HK-2 (cell line): ENCODE measurements at regions not wholly inside any gene's neighbourhood (a gene's known extent, or its start where the extent isn't known, plus 50 kb on each side); places are given as distances from the start of the nearest gene placed in this dataset.
"Not testable (repeated sequence)": the region's sequence is repeated elsewhere in the genome, so short reads cannot be mapped to it uniquely, and the experiment has no call there.

Experiments used
- DNase-seq: peaks from one replicate; pipeline ENCODE4 v3.0.0-alpha.2; 2018; ENCODE audit not compliant: unreplicated experiment

DNA sequence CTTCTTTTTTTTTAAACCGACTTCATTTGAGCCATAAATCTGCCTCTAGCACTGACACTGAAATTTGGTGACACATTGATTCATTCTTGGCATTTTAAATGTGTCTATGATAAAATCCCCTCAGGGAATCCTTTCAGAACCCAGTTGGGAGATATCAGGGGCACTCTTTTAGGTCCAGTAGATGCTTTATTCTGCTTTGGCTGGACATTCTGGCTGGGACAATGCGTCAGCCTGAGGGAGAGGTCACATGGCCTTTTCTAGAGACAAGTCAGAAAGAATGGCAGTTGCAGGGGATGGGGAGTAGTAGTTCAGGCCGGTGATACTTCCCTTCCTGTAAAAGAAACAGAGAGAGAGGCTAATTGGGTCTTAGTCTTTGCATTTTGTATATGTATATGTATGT is 63.1 kb downstream of the TRIM43 start:
- DNase-seq, result not testable (repeated sequence)

DNA sequence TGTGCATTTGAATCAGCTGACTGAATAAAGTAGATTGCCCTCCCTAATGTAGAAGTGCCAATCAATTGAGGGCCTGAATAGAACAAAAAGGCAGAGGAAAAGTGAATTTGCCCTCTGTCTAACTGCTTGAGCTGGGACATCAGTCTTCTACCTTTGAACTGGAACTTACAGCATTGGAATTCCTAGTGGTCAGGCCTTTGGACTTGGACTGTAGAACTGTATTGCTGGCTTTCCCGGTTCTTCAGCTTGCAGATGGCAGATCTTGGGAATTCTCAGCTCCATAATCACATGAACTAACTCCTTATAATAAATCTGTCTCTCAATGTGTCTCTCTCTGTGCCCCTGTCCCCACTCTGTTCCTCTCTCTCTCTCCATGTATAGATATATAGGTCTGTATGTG is 64.8 kb downstream of the TRIM43 start:
- not testable (repeated sequence) for DNase-seq

DNA sequence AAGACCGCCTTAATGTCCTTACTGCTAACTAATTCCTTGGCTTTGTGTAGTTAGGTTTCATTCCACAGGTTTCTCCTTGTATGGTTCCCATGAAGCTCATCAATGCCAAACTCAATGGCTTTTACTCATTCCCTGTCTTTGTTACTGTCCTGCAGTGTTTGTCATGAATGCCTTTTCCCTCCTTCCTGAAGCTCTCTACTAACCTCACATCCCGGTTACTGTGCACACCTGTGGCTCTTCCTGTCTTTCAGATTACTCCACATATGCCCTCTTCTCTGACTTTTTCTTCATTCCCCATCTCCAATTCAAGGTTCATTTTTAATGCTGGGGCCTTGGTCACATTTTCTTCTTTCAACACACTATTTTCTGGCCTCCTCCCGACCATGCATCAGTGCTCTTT is 66.1 kb downstream of the TRIM43 start:
- DNase-seq, result not testable (repeated sequence)

DNA sequence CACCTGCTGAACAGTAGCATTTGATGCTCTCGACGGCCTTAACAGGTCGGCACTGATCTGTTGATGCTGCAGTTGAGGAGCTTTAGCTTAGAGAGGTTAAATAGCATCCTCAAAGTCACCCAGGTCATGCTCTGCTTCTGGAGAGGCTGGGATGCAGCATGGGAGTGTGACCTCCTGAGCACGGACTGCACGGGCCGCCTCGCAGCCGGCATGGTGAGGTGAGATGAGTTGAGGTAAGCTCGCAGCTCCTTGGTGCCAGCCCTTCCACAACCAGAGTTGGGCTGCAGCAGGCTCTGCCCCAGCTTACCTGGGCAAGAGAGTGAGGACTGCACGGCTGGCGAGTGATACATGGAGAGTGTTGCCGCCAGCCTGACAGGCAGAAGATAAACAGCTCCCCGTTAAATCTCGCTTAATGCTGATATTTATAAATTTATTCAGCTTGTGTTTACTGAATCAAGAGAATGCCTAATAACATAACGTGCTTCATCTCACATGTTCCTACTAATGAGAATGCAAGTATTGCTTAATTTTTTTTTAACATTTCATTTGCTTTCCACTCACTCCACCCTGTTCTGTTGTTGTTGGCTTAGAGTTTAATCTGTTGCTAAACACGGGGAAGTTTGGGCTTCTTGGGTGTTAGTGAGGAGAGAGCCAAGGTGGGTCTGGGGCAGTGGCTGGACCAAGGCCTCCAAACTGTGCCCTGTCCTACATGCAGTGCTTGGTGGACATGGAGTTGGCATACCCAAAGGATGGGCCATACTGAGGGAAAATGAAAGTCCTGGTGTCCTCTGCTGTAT is 69.2 kb downstream of the TRIM43 start:
- DNase-seq, result not testable (repeated sequence)

- DNase-seq, result not testable (repeated sequence)
Observed at GRCh38 chr2:95663471-95664441, 72.0 kb downstream of the TRIM43 start.

DNA sequence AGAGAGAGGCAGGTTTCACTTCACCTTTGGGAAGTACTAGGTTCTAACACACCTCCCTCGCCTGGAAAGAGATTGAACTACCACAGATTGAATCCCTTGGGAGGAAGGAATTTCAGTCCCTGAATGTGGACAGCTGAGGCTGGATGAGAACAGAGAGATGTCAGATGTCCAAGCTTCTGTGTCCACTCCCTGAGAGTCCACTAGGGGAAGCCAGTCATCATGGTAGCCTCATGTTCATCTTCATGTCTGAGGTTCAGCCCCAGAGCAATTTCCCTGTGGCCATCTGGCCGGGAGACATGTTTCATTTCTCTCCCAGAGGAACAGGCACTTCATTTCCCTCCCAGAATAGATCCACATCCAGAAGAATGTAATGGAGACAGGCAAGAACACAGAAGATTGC is 74.8 kb downstream of the TRIM43 start:
- not testable (repeated sequence) for DNase-seq

DNA sequence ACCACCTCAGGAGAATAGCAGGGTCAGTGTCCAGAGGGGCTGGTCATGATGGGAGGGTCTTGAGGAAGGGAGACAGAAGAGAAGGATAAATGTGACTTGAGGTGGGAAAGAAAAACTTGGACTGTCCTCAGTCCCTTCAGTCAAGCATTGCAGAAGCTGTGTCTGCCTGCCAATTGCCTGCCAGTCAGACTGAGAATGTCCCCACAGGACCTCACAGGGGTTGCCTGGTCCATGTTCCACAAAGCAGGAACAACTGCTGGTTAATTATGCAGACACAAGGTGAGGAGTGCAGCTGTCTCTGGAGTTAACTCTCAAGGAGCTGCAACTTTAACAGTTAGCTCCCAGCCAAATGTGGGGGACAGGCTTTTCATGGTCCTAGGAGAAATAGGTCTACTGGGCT is 75.7 kb downstream of the TRIM43 start:
- no peak for DNase-seq

DNA sequence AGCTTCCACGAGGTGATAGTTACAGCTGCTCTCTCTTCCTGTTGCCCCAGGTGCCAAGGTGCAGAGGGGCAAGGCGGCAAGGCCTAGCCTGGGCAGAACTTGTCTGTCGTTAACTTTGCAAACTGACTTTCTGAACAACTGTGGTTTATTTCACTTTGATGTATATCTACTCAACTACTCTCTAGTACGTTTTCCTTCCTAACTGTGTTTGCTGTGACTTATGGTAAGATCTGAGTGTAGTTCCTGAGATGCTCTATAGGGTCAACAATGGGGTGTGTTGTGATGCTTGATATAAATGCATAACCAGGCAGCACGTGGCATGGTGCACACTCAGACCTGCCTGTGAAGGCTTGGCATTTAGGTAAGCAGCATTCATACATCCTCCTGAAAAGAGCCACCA is 77.1 kb downstream of the TRIM43 start:
- not testable (repeated sequence) for DNase-seq

DNA sequence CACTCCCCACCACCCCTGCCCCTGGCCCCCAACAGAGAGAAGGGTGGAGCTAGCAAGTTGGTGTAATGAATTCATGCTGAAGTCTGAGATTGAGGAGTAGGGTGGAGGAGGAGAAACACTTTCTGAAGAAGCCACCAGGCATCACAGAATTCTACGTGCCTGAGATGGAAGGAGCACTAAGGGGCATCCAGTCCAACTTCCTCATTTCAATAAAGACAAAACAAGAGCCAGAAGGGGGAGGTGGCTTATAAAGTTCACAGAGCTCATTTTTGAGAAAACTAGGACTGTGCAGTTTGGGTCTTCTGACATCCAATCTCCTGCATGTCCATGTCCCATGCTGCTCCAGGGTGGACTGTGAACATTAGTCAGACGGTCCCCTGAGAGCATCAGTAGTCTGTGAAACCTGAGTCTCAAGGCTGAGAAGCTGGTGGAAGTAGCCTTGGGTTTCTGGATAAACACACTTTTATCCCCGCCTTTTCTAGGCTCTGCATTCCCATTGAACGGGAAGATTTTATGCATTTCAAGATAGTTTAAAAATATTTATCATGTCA is 77.7 kb downstream of the TRIM43 start:
- no peak for DNase-seq

- DNase-seq, result no peak
Observed at GRCh38 chr2:95670167-95670566, 78.4 kb downstream of the TRIM43 start.

DNA sequence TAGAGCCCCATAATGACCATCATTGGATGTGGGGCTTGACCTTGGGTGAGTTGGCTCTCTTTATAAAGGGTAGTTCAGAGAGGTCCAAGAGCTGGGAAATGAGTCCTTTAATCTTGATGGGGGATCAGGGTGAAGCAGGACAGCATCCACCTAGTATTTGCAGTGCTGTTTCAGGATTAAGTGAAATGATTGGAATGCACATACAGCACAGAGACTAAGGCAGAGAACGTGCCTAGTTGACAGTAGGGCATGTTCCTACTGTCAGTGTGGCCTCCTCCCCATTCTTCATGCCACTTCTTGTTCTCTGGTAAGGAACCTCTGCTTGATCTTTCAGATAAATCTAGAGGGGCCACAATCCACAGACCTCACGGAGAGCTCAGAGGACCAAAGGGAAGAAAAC is 78.9 kb downstream of the TRIM43 start:
- no peak for DNase-seq

DNA sequence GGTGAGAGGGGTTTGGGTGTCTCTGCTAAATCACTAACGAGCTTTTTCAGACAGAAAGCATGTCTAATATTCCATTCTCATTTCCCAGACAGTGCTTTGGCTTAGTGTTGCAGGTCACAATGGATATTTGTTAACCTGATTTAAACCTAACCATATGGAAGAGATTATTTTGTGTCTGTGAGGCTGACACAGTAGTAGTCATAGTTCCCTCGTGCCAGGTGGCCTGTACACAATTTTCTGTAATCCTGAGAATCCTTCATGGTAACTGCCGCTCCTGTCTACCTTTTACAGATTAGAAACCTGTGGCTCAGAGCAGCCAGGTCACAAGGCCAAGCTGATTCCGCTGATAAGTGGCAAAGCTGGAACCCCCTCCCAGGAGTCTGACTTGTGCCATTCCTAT is 79.4 kb downstream of the TRIM43 start:
- DNase-seq, result not testable (repeated sequence)

DNA sequence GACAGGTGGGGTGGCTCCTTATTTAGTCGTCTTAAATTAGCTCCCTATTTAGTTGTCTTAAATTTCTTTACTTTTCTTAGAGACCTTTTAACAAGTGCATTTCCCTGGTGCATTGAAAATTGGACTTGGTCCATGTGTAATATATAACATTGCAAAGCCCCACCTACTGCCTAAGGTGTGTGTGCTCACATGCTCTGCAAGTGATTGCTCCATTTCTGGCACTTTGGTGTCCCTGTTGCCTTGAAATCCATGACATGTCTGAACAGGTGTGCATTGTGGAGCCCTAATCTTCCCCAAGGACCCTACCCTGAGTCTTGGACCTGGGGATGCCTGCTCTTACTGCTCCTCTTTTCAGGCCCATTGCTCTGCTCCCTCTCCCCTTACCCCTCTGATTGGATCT is 80.2 kb downstream of the TRIM43 start:
- DNase-seq, result not testable (repeated sequence)

GRCh38 chr2:95672500-95672899 is 80.7 kb downstream of the TRIM43 start:
- not testable (repeated sequence) for DNase-seq

DNA sequence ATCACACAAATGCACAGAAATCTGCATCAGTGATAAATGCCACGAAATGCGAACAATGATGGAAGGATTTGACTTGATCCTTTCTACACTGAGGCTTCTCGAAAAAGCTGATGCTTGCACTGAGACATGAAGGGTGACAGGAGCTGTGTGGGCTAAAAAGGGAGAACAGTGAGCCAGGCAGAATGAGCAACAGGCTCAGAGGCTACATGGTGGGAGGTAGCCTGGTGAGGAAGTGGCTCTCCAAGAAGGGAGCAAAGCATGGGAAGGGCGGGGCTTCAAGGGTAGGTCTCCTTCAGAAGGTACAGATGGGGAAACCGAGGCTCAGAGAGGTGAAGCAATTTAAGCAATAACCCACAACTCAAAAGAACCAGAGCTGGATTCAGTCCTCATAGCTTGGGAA is 82.4 kb downstream of the TRIM43 start:
- no peak for DNase-seq

DNA sequence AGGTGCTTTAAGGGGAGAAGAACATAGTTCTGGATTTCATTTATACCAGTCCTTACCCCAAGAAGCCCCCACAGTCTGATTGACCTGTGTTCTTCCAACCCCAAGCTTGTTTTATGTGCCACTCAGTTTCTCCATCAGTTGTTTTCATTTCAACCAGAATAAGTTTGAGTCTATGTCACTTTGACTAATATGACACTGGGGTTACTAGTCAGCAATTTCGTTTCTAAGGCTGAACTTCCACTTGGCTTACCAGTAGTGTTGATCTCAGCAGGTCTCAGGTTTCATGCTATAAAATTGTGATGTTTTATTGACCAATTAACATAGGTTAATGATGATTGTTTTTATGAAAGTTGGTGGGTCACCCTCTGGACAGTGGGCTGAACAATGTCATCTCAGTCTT is 84.8 kb downstream of the TRIM43 start:
- DNase-seq, result not testable (repeated sequence)

- DNase-seq, result no peak
Observed at GRCh38 chr2:95677346-95677745, 85.5 kb downstream of the TRIM43 start.

- not testable (repeated sequence) for DNase-seq
Observed at GRCh38 chr2:95677833-95678232, 86.0 kb downstream of the TRIM43 start.

DNA sequence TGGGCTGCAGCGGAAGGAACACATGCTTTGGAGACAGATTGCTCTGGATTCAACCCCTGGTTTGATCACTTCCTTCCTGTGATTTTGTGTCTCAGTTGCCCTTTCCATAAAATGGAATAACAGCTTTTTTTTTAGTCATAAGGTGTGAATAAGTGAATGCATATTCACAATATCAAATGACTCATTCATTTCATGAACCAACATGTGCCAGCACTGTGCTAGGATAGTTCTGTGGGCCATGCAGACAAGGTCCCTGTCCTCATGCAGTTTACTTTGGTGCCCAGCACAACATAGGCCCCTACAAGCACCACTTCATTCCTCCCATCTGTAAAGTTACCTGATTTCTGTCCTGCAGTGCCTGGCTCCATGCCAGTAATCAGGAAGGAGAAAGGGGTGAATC is 89.4 kb downstream of the TRIM43 start:
- not testable (repeated sequence) for DNase-seq

DNA sequence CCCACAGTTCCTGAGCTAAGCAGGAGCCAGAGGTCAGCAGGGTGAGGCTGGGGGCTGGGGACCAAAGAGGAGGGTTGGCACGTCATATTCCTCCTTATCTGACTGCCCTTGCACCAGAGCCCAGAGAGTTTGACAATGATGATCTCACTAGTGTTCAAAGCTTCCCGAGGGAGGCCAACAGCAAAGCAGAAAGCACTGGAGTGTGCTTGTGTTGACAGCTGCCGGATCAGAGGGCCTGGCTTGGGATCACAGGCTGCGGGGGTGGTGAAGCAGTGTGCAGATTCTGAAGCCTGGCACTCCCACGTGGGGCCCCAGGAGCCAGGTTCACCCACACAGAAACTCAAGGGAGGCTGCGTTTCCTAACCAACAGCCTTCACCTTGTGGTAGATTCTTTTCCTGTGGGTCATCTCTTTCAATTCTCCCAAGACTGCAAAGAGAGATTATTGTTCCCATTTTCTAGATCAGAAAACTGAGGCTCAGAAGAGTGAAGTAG is 89.8 kb downstream of the TRIM43 start:
- DNase-seq, result not testable (repeated sequence)

DNA sequence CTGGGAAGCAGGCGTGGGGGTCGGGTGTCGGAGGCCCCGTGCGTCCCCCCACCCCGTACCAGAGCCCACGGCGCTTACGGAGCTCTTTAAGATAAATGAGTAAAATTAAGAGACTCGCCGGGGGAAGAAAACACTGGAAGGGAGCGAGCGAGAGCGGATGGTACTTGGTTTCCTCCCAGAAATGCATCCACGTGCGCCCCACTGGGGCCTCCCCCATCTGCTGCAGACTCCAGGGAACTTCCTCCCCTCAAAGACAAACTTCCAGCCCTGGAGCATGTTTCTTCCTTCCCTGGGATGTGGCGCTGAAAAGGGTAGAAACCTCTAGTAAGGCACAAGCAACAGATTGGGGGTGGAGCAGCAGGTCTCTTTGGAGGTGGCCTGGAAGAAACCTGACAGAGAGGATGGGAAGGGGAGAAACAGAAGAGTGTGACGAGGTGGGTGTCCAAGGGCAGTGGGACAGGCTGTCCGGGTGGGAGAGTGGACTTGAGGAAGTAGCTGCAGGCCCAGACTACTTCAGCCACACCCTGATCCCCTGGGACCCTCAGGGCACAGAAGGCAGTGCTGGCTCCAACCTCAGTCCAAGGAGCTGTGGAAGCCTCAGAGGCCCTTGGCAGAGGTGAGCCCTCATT is 91.2 kb downstream of the TRIM43 start:
- not testable (repeated sequence) for DNase-seq

DNA sequence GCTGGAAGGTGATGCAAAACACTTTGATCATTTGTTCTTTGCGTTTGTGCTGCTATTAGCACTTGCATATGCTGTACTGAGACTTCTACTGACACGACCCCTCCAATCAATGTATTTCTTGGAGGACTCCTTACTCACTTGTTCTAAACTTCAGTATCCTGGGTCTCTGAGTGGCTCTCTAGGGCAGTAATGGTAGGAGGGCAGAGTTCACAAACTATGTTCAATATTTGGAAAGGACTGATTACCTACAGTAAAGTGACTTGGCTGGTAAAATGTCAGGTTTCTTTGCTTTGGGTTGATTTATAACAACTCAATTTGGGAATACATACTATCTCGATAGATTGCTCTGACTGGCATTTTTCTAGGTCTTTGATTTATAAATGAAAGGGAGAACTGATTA is 93.7 kb downstream of the TRIM43 start:
- no peak for DNase-seq
